K562 (cell line): ENCODE measurements at regions not wholly inside any gene's neighbourhood (a gene's known extent, or its start where the extent isn't known, plus 50 kb on each side); places are given as distances from the start of the nearest gene placed in this dataset.

ENCODE experiments used
- ATAC-seq: fragments of 200-7000 bp; cut with Tn5 transposase; 3 replicates; pipeline ENCODE4 v1.9.1; 2020; ENCODE audit warnings: moderate library complexity
- BruUV-seq: library from RNA; stranded (reverse); fragments of 400-500 nt; replicated peaks from 2 replicates; lab custom pipeline; 2021; lab: Mats Ljungman, UMichigan
- CTCF ChIA-PET: fragments of 300-600 bp; formaldehyde crosslinking; extraction: SDS; loops from one replicate; lab custom pipeline; 2021; ENCODE audit warnings: low intra/inter-chr PET ratio; lab: Yijun Ruan, JAX
- POLR2A ChIA-PET: fragments of 300-600, 350-650 bp; sonication (Branson Sonifier 250); formaldehyde crosslinking; extraction: SDS; loops from one replicate; lab custom pipeline; 2021; ENCODE audit warnings: antibody characterized with exemption, inconsistent platforms; lab: Yijun Ruan, JAX
- DNase-seq, 4 experiments: peaks; one replicate each; pipeline versions ENCODE4 v3.0.0 to v3.0.0-alpha.2; 2011 to 2018; ENCODE audit warnings: low spot score in 3 of 4, mixed read lengths in 3 of 4; ENCODE audit errors: extremely low read depth in 1 of 4
- FAIRE-seq: peaks from 2 replicates; lab custom pipeline; 2011; peaks lifted over from hg19 to GRCh38; lab: Jason Lieb, UNC
- H2AFZ ChIP-seq: 2 replicates; pipeline ENCODE4 v1.6.0; 2011; ENCODE audit warnings: low read depth, low read length, control low read depth, inconsistent platforms
- H3K27ac ChIP-seq: fragments of 200-600 bp; 3 replicates; pipeline ENCODE4 v1.8.0; 2011; ENCODE audit warnings: low read depth, mild to moderate bottlenecking, control low read depth, inconsistent platforms, low read length, moderate library complexity, mixed read lengths; ENCODE audit errors: extremely low read depth
- H3K27me3 ChIP-seq, 2 experiments: fragments of 300-600 bp in 1 of 2; 2 replicates in 1 of 2; 3 replicates in 1 of 2; pipeline versions ENCODE4 v1.6.0 to v1.8.0; 2011; ENCODE audit warnings: inconsistent platforms in 2 of 2, low read length in 2 of 2, mild to moderate bottlenecking in 1 of 2, mixed read lengths in 1 of 2, moderate library complexity in 1 of 2; ENCODE audit not compliant: control insufficient read depth in 2 of 2, insufficient read depth in 2 of 2
- H3K36me3 ChIP-seq: fragments of 300-600 bp; 3 replicates; pipeline ENCODE4 v1.8.0; 2011; ENCODE audit warnings: mild to moderate bottlenecking, low read length, inconsistent platforms; ENCODE audit not compliant: control insufficient read depth, insufficient read depth
- H3K4me1 ChIP-seq, 2 experiments: fragments of 200-600 bp in 1 of 2; replicated peaks in 1 of 2; 2 replicates in 1 of 2; 3 replicates in 1 of 2; pipeline versions ENCODE4 v1.5.1 to v1.8.0; 2011; ENCODE audit warnings: inconsistent platforms in 2 of 2, low read length in 2 of 2, mild to moderate bottlenecking in 1 of 2, mixed read lengths in 1 of 2, moderate library complexity in 1 of 2; ENCODE audit not compliant: control insufficient read depth in 2 of 2, insufficient read depth in 2 of 2
- H3K4me2 ChIP-seq: 2 replicates; pipeline ENCODE4 v1.6.1; 2011; ENCODE audit warnings: low read length, control low read depth, inconsistent platforms, mixed read lengths; ENCODE audit not compliant: insufficient read depth
- H3K4me3 ChIP-seq: fragments of 200-600 bp; sonication (generic), shearing (Covaris generic); 2 replicates; pipeline ENCODE4 v1.5.1; 2016; ENCODE audit warnings: control low read depth, inconsistent platforms
- H3K79me2 ChIP-seq: fragments of 200-600 bp; 3 replicates; pipeline ENCODE4 v1.8.0; 2011; ENCODE audit warnings: low read length, inconsistent platforms; ENCODE audit not compliant: control insufficient read depth, insufficient read depth
- H3K9ac ChIP-seq, 2 experiments: 2 replicates each; pipeline versions ENCODE4 v1.6.0 to v1.6.1; 2011; ENCODE audit warnings: low read depth in 2 of 2, low read length in 2 of 2, control low read depth in 1 of 2, inconsistent platforms in 1 of 2, mild to moderate bottlenecking in 1 of 2, mixed read lengths in 1 of 2; ENCODE audit not compliant: insufficient read depth in 1 of 2
- H3K9me1 ChIP-seq: one replicate; pipeline ENCODE4 v1.6.0; 2011; ENCODE audit warnings: inconsistent platforms, mild to moderate bottlenecking, low read length, moderate library complexity; ENCODE audit not compliant: control insufficient read depth, insufficient read depth
- H3K9me3 ChIP-seq: replicated peaks from 2 replicates; pipeline ENCODE4 v1.5.1; 2011; ENCODE audit warnings: low read depth, low read length, inconsistent platforms; ENCODE audit not compliant: control insufficient read depth, insufficient read depth
- H4K20me1 ChIP-seq: replicated peaks from 2 replicates; pipeline ENCODE4 v1.6.1; 2011; ENCODE audit warnings: low read length, inconsistent platforms, mixed read lengths; ENCODE audit not compliant: control insufficient read depth, insufficient read depth
- CREB3 ChIP-seq: fragments of 450-650 bp; conservative IDR thresholded peaks from 2 replicates; pipeline ENCODE4 v1.6.1; 2016; ENCODE audit warnings: missing genetic modification characterization, low read depth, mild to moderate bottlenecking, missing compliant biosample characterization, moderate library complexity
- FOXA1 ChIP-seq: fragments of 450-650 bp; IDR thresholded peaks from 2 replicates; pipeline ENCODE4 v1.6.1; 2016; ENCODE audit warnings: mild to moderate bottlenecking, borderline replicate concordance
- HDAC3 ChIP-seq: fragments of 450-650 bp; IDR thresholded peaks from 2 replicates; pipeline ENCODE4 v1.6.1; 2018; ENCODE audit warnings: borderline replicate concordance, mild to moderate bottlenecking, moderate library complexity; ENCODE audit not compliant: partially characterized antibody
- L3MBTL2 ChIP-seq: fragments of 450-650 bp; IDR thresholded peaks from 2 replicates; pipeline ENCODE4 v1.6.1; 2016; ENCODE audit warnings: mild to moderate bottlenecking, moderate library complexity
- NCOA1 ChIP-seq: fragments of 450-650 bp; IDR thresholded peaks from 2 replicates; pipeline ENCODE4 v1.6.1; 2016; ENCODE audit warnings: low read depth
- NCOA2 ChIP-seq, 2 experiments: fragments of 450-650 bp; IDR thresholded peaks; 2 replicates each; pipeline ENCODE4 v1.6.1; 2018; ENCODE audit warnings: mild to moderate bottlenecking in 2 of 2, moderate library complexity in 1 of 2; ENCODE audit not compliant: partially characterized antibody in 2 of 2
- PTRF ChIP-seq: fragments of 450-650 bp; IDR thresholded peaks from 2 replicates; pipeline ENCODE4 v1.6.1; 2016; ENCODE audit warnings: mild to moderate bottlenecking, missing genetic modification characterization, missing compliant biosample characterization
- RAD21 ChIP-seq, 2 experiments: fragments of 250-450 bp in 1 of 2; fragments of 450-650 bp in 1 of 2; sonication (Bioruptor Pico) in 1 of 2; formaldehyde crosslinking in 1 of 2; IDR thresholded peaks in 1 of 2; conservative IDR thresholded peaks in 1 of 2; 2 replicates each; pipeline versions ENCODE4 v1.4.0 to v1.8.0; 2020 to 2022; ENCODE audit warnings: mild to moderate bottlenecking in 2 of 2, moderate library complexity in 1 of 2
- RBM22 ChIP-seq: fragments of 200-400 bp; formaldehyde crosslinking; IDR thresholded peaks from 2 replicates; pipeline ENCODE4 v1.6.1; 2018; ENCODE audit warnings: low read length, low read depth; ENCODE audit not compliant: poor library complexity, severe bottlenecking
- SNRNP70 ChIP-seq: fragments of 200-400 bp; formaldehyde crosslinking; optimal IDR thresholded peaks from 2 replicates; pipeline ENCODE3; 2017; ENCODE audit warnings: low read depth, low read length
- SP1 ChIP-seq: sonication (generic); formaldehyde crosslinking; IDR thresholded peaks from 2 replicates; pipeline ENCODE4 v1.8.1; 2022; ENCODE audit warnings: mild to moderate bottlenecking, missing genetic modification reagents
- XRCC5 ChIP-seq: fragments of 200-400 bp; formaldehyde crosslinking; IDR thresholded peaks from 2 replicates; pipeline ENCODE4 v1.6.1; 2017; ENCODE audit warnings: low read depth, mild to moderate bottlenecking, low read length
- ZNF274 ChIP-seq: IDR thresholded peaks from 2 replicates; pipeline ENCODE4 v1.6.1; 2011; ENCODE audit warnings: low read depth, mild to moderate bottlenecking, low read length, moderate library complexity, borderline replicate concordance
- ZNF316 ChIP-seq: fragments of 450-650 bp; IDR thresholded peaks from 2 replicates; pipeline ENCODE4 v1.6.1; 2016
- ZNF512 ChIP-seq: IDR thresholded peaks from 2 replicates; pipeline ENCODE4 v1.6.1; 2016; ENCODE audit warnings: missing genetic modification characterization, missing compliant biosample characterization
- ZNF583 ChIP-seq: fragments of 250-450 bp; sonication (Bioruptor Pico); IDR thresholded peaks from 2 replicates; pipeline ENCODE4 v1.4.0; 2020
- WGBS: fragments of 100-300 bp; shearing (Covaris generic); methylation state at CpG from one replicate; pipeline ENCODE4 v1.1.6; 2016; ENCODE audit warnings: low coverage, mixed read lengths; ENCODE audit not compliant: insufficient coverage; ENCODE audit errors: missing lambda C conversion rate; 5-methylcytosine and 5-hydroxymethylcytosine counted together
- in situ Hi-C: fragments of 300-500 bp; cut with MboI; formaldehyde crosslinking; loops from 4 replicates; pipeline ENCODE4 v1.15.0; 2018; ENCODE audit warnings: inconsistent platforms, mixed read lengths
- intact Hi-C: fragments of 100-400 bp; cut with micrococcal nuclease; formaldehyde crosslinking; loops from 2 replicates; pipeline ENCODE4 v1.14.2; 2022

- peaks cover 12% of the 10 kb centered on the region for H4K20me1 ChIP-seq
- H3K79me2 ChIP-seq, result no peaks in the 10 kb centered on the region
- no TSS peak for BruUV-seq
- H3K9me3 ChIP-seq, result no peaks in the 10 kb centered on the region
- no peak for FAIRE-seq
- H3K4me1 ChIP-seq, result peaks cover 0 to 13% of the 10 kb centered on the region in 2 experiments; a peak in 2 of 5 replicates
- TF ChIP-seq SNRNP70, result no peak
- no peak for TF ChIP-seq XRCC5
- TF ChIP-seq ZNF316, result no peak
- no peak for TF ChIP-seq L3MBTL2
- TF ChIP-seq HDAC3, result no peak
- TF ChIP-seq NCOA1, result no peak
- no peak for TF ChIP-seq NCOA2 (IDR thresholded peaks at IDR 0.05; ENCODE audit: partially characterized antibody in 2 of 2)
- no peak for TF ChIP-seq RBM22
- no peak for TF ChIP-seq RAD21 (CRISPR knock-in tag; conservative IDR thresholded peaks at IDR 0.05 in 1 of 2, IDR thresholded peaks at IDR 0.05 in 1 of 2)
- no peak for TF ChIP-seq CREB3 (tag)
- TF ChIP-seq FOXA1, result no peak
- no peak for TF ChIP-seq ZNF583 (CRISPR knock-in tag)
- no peak for TF ChIP-seq SP1 (CRISPR knock-in tag)
- TF ChIP-seq ZNF512 (tag), result no peak
- TF ChIP-seq ZNF274, result no peak
- TF ChIP-seq PTRF (tag), result no peak
- TF ChIP-seq, all 486 proteins: peak for 0
- intact Hi-C loops (no loop called here), in situ Hi-C loops (no loop called here)
- H3K4me3 ChIP-seq, result no peak overlapping the region
- no peak overlapping the region for H2AFZ ChIP-seq
- H3K27ac ChIP-seq, result no peak overlapping the region
- peaks cover 38 to 68% of the 10 kb centered on the region in 2 experiments; a peak in 4 of 5 replicates for H3K27me3 ChIP-seq
- under 1% methylated on average over 8 of the region's 10 CpGs for WGBS
- no peaks in the 10 kb centered on the region for H3K36me3 ChIP-seq
- no peak overlapping the region for H3K9ac ChIP-seq
- POLR2A ChIA-PET, result interaction anchor here (0.8 kb wide), 1 partner anchor 16 kb away, joined by 3 read pairs; no protein-coding TSS in a partner anchor
- H3K9me1 ChIP-seq, result no peaks in the 10 kb centered on the region
- DNase-seq, result no peak
- CTCF ChIA-PET, result interaction anchor here (1.0 kb wide), 1 partner anchor 125 kb away, joined by 5 read pairs; no protein-coding TSS in a partner anchor
- H3K4me2 ChIP-seq, result no peak overlapping the region
- ATAC-seq, result no peak
Measured at GRCh38 chr6:41467061-41467460, 79.1 kb upstream of the FOXP4 start.
